ENCODE measurements at regions not wholly inside any gene's neighbourhood (a gene's known extent, or its start where the extent isn't known, plus 50 kb on each side); places are given as distances from the start of the nearest gene placed in this dataset.

DNA sequence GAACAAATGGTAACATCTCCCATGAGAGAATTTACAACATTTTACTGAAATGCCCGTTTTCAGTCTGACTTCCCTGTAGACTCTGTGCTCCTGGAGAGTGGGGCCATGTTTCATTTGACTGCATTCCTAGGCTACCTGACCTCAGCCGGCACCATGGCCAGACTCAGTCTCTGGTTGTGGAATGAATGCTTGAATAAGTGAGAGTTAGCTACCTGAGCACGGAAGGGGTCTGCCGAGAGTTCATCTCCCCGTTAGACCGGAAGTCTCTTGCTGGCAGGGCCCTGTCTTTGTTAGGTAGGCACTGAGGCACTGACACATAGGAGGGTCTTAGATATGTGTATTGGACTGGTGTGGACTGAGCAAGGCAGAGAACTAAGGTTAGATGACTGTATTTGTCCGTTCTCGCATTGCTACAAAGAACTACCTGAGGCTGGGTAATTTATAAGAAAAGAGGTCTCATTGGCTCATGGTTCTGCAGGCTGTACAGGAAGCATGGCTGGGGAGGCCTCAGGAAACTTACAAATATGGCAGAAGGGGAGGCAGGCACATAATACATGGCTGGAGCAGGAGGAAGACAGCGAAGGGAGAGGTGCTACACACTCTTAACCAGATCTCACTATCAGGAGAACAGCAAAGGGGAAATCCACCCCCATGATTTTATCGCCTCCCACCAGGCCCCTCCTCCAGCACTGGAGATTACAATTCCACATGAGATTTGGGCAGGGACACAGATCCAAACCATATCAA lies 271.2 kb downstream of the GLI2 start:
- no peak for DNase-seq
- TF ChIP-seq EP300 (IDR thresholded peaks at IDR 0.05) (no peak), POLR2A (IDR thresholded peaks at IDR 0.05) (no peak)
- TF ChIP-seq, protein P1, sequence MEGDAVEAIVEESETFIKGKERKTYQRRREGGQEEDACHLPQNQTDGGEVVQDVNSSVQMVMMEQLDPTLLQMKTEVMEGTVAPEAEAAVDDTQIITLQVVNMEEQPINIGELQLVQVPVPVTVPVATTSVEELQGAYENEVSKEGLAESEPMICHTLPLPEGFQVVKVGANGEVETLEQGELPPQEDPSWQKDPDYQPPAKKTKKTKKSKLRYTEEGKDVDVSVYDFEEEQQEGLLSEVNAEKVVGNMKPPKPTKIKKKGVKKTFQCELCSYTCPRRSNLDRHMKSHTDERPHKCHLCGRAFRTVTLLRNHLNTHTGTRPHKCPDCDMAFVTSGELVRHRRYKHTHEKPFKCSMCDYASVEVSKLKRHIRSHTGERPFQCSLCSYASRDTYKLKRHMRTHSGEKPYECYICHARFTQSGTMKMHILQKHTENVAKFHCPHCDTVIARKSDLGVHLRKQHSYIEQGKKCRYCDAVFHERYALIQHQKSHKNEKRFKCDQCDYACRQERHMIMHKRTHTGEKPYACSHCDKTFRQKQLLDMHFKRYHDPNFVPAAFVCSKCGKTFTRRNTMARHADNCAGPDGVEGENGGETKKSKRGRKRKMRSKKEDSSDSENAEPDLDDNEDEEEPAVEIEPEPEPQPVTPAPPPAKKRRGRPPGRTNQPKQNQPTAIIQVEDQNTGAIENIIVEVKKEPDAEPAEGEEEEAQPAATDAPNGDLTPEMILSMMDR (IDR thresholded peaks at IDR 0.05) = no peak
- Histone ChIP-seq H3K36me3 (no peaks in the 10 kb centered on the region), H3K4me1 (ENCODE audit: insufficient read depth) (peaks cover 1% of the 10 kb centered on the region), H3K4me3 (no peak overlapping the region), H3K9me3 (no peaks in the 10 kb centered on the region), H3K27ac (no peak overlapping the region), H3K27me3 (no peaks in the 10 kb centered on the region)
- intact Hi-C loops (cut with DNase I) = no loop called here
- 89 to 94% (median 92%) methylated on average over 10 of the region's 10 CpGs for WGBS, 3 donors

DNA sequence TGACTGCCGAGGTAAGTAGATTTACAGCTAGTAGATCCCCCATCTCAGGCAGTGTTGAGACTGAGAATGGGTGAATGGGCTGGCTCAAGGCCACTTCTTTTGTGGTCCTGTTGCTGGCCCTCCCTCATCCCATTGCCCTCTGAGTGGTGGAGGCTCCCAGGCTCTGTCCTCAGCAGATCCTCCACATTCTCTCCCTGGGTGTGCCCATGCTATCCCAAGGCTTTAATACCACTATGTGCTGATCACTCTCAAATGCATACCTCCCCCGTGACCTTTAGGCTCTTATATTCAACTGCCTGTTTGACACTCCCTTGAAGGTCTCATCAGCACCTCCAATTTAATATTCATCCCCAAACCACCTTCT lies 271.8 kb downstream of the GLI2 start:
- TF ChIP-seq POLR2A (IDR thresholded peaks at IDR 0.05) (no peak), EP300 (IDR thresholded peaks at IDR 0.05) (no peak)
- TF ChIP-seq, protein P1 (IDR thresholded peaks at IDR 0.05) = no peak
- WGBS, 3 donors = 89 to 94% (median 93%) methylated on average over 2 of the region's 2 CpGs
- no peak overlapping the region for H3K27ac ChIP-seq
- no peaks in the 10 kb centered on the region for H3K9me3 ChIP-seq
- no peaks in the 10 kb centered on the region for H3K36me3 ChIP-seq
- H3K4me3 ChIP-seq = no peak overlapping the region
- H3K27me3 ChIP-seq = no peaks in the 10 kb centered on the region
- intact Hi-C loops (cut with DNase I) = no loop called here
- H3K4me1 ChIP-seq (ENCODE audit: insufficient read depth) = peaks cover 1% of the 10 kb centered on the region
- DNase-seq = no peak

DNA sequence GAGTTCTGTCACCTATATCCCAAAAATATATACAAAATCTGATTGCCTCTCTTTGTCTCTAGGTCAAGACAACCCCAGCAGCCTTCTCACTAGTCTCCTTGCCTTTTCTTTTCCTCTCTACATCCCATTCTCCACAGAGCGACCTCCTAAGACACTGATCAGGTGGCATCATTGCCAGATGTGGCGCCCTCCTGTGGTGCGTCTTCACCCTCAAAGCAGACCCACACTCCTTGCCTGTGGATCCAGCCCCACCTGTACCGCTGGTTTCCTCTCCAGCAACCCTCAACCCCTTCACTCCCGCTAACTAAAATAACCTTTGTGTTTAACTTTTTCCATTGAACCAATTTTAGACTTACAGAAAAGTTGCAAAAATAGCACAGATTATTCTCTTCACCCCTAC lies 273.3 kb downstream of the GLI2 start:
- Histone ChIP-seq H3K9me3 (no peaks in the 10 kb centered on the region), H3K4me1 (ENCODE audit: insufficient read depth) (peaks cover 1% of the 10 kb centered on the region), H3K4me3 (no peak overlapping the region), H3K27me3 (no peaks in the 10 kb centered on the region), H3K27ac (no peak overlapping the region), H3K36me3 (no peaks in the 10 kb centered on the region)
- WGBS, 3 donors = 83 to 85% (median 84%) methylated on average over 5 of the region's 5 CpGs
- intact Hi-C loops (cut with DNase I) = no loop called here
- TF ChIP-seq, protein P1 (IDR thresholded peaks at IDR 0.05) = no peak
- no peak for TF ChIP-seq EP300 (IDR thresholded peaks at IDR 0.05)
- no peak for TF ChIP-seq POLR2A (IDR thresholded peaks at IDR 0.05)
- DNase-seq = no peak

DNA sequence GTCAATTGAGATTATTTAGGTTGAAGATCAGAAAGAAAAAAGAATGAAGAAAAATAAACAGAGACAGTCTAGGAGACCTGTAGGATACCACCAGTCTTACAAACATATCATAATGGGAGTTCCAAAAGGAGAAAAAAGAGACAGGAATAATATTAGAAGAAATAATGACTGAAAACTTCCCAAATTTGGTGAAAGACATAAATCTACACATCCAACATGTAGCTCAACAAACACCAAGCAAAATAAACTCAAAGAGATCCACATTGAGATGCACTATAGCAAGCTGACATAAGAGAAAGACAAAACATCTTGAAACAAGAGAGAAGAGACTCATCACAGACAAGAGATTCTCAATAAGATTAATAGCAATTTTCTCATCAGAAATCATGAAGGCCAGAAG lies 274.0 kb downstream of the TFCP2L1 start:
- no peak for DNase-seq
- H3K4me1 ChIP-seq (ENCODE audit: insufficient read depth) = no peaks in the 10 kb centered on the region
- H3K9me3 ChIP-seq = no peaks in the 10 kb centered on the region
- TF ChIP-seq EP300 (IDR thresholded peaks at IDR 0.05) (no peak), POLR2A (IDR thresholded peaks at IDR 0.05) (no peak)
- TF ChIP-seq, protein P1 (IDR thresholded peaks at IDR 0.05) = no peak
- no peak overlapping the region for H3K27ac ChIP-seq
- no peak overlapping the region for H3K4me3 ChIP-seq
- intact Hi-C loops (cut with DNase I) = no loop called here
- no peaks in the 10 kb centered on the region for H3K36me3 ChIP-seq
- H3K27me3 ChIP-seq = no peaks in the 10 kb centered on the region

Measured in ovary (tissue), 7 donors.